ENCODE measurements at regions not wholly inside any gene's neighbourhood (a gene's known extent, or its start where the extent isn't known, plus 50 kb on each side); places are given as distances from the start of the nearest gene placed in this dataset.

DNA sequence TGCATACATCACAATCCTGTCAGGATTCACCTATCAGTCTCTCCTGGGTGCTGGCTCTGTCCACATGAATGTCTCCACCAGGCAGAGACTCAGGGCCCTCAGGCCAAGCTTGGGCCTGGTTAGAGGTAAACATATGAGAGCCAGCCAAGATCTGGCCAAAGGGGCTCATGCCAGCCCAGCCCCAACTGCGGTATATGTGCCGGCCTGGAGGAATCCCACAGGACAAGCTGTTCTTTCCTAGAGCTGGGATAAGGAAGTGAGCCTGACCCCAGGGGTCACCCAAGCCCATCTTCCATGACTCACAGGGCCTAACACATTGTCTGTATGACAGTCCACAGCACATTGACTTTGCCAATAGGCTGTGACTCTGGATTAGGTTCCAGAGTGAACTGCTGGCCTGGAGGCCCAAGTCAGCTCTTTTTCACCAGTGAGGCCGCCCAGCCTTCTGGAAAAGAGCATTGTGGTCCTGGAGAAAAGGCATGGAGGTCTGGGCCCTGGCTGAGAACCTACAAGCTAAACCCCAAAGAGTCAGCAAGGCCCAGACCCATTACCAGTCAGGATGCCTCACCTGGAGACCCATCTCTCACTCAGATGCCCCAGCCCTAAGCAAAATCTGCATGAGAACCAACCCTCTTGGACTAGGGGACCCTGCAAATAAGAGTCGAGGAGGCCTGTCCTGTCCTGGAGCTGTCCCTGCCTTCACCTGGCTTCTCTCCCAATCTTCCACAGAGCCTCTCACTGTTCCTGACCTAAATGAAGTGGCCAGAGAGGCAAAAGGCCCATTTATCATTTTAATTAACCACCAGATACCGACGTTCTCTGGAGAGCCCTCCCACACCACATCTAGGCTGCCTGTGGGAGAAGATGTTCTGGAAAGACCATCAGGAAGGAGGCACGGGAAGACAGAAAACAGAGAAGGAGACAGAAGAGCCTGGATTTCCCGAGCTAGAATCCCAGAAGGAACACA lies 120.9 kb upstream of the PKDCC start:
- Histone ChIP-seq H2AFZ (ENCODE audit: control insufficient read depth, low read depth, low read length) (no peak overlapping the region), H3K9ac (ENCODE audit: control insufficient read depth, insufficient read depth, low read length) (no peak overlapping the region), H3K36me3 (ENCODE audit: control insufficient read depth in 2 of 2, insufficient read depth in 2 of 2, low read length in 1 of 2) (no peaks in the 10 kb centered on the region), H3K4me1 (ENCODE audit: control insufficient read depth, insufficient read depth, low read length) (no peaks in the 10 kb centered on the region; the same call in 1 of the 2 replicates), H3K27me3 (replicated peaks in 1 of 2; ENCODE audit: control insufficient read depth in 2 of 2, insufficient read depth in 2 of 2, low read length in 1 of 2) (no peaks in the 10 kb centered on the region), H3K27ac (ENCODE audit: control insufficient read depth, insufficient read depth) (no peak overlapping the region), H3K4me3 (no peak overlapping the region), H3K9me3 (replicated peaks; ENCODE audit: control insufficient read depth, insufficient read depth, low read length) (peaks cover 5% of the 10 kb centered on the region), H3K79me2 (ENCODE audit: control insufficient read depth, insufficient read depth, low read length) (no peaks in the 10 kb centered on the region), H3K4me2 (ENCODE audit: control insufficient read depth, insufficient read depth) (no peak overlapping the region), H4K20me1 (ENCODE audit: control insufficient read depth, insufficient read depth) (no peaks in the 10 kb centered on the region)
- CTCF ChIA-PET: no interaction called here
- FAIRE-seq (no peak), DNase-seq (ENCODE audit: low read depth, low spot score) (no peak), ATAC-seq (no peak)
- 52% methylated on average over 8 of the region's 8 CpGs for WGBS (ENCODE audit: insufficient coverage, insufficient replicate concordance, low lambda C conversion rate, missing lambda C conversion rate)
- intact Hi-C loops (cut with micrococcal nuclease; ENCODE audit: unreplicated experiment) (no loop called here), in situ Hi-C loops (cut with MboI) (no loop called here)
- POLR2A ChIA-PET: no interaction called here
- SMC1A ChIA-PET (ENCODE audit: uncharacterized antibody, unreplicated experiment): no interaction called here
- RAD21 ChIA-PET (ENCODE audit: unreplicated experiment): no interaction called here
- no TSS peak for BruUV-seq (replicated peaks)
- TF ChIP-seq KAT2A (conservative IDR thresholded peaks at IDR 0.05; ENCODE audit: control insufficient read depth, low read depth, low read length): no peak
- TF ChIP-seq ZBED1 (IDR thresholded peaks at IDR 0.05; ENCODE audit: borderline replicate concordance): no peak
- TF ChIP-seq, protein P1, sequence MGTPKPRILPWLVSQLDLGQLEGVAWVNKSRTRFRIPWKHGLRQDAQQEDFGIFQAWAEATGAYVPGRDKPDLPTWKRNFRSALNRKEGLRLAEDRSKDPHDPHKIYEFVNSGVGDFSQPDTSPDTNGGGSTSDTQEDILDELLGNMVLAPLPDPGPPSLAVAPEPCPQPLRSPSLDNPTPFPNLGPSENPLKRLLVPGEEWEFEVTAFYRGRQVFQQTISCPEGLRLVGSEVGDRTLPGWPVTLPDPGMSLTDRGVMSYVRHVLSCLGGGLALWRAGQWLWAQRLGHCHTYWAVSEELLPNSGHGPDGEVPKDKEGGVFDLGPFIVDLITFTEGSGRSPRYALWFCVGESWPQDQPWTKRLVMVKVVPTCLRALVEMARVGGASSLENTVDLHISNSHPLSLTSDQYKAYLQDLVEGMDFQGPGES (IDR thresholded peaks at IDR 0.05): no peak
- no peak for TF ChIP-seq YY1 (IDR thresholded peaks at IDR 0.05; ENCODE audit: low read depth, low read length)
- no peak for TF ChIP-seq TAF1 (IDR thresholded peaks at IDR 0.05; ENCODE audit: borderline replicate concordance, low read depth, low read length)
- TF ChIP-seq, protein P2, sequence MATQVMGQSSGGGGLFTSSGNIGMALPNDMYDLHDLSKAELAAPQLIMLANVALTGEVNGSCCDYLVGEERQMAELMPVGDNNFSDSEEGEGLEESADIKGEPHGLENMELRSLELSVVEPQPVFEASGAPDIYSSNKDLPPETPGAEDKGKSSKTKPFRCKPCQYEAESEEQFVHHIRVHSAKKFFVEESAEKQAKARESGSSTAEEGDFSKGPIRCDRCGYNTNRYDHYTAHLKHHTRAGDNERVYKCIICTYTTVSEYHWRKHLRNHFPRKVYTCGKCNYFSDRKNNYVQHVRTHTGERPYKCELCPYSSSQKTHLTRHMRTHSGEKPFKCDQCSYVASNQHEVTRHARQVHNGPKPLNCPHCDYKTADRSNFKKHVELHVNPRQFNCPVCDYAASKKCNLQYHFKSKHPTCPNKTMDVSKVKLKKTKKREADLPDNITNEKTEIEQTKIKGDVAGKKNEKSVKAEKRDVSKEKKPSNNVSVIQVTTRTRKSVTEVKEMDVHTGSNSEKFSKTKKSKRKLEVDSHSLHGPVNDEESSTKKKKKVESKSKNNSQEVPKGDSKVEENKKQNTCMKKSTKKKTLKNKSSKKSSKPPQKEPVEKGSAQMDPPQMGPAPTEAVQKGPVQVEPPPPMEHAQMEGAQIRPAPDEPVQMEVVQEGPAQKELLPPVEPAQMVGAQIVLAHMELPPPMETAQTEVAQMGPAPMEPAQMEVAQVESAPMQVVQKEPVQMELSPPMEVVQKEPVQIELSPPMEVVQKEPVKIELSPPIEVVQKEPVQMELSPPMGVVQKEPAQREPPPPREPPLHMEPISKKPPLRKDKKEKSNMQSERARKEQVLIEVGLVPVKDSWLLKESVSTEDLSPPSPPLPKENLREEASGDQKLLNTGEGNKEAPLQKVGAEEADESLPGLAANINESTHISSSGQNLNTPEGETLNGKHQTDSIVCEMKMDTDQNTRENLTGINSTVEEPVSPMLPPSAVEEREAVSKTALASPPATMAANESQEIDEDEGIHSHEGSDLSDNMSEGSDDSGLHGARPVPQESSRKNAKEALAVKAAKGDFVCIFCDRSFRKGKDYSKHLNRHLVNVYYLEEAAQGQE (IDR thresholded peaks at IDR 0.05; ENCODE audit: low read depth, low read length): no peak
- no peak for TF ChIP-seq ASH2L (IDR thresholded peaks at IDR 0.05; ENCODE audit: borderline replicate concordance, low read depth)
- TF ChIP-seq, protein P3, sequence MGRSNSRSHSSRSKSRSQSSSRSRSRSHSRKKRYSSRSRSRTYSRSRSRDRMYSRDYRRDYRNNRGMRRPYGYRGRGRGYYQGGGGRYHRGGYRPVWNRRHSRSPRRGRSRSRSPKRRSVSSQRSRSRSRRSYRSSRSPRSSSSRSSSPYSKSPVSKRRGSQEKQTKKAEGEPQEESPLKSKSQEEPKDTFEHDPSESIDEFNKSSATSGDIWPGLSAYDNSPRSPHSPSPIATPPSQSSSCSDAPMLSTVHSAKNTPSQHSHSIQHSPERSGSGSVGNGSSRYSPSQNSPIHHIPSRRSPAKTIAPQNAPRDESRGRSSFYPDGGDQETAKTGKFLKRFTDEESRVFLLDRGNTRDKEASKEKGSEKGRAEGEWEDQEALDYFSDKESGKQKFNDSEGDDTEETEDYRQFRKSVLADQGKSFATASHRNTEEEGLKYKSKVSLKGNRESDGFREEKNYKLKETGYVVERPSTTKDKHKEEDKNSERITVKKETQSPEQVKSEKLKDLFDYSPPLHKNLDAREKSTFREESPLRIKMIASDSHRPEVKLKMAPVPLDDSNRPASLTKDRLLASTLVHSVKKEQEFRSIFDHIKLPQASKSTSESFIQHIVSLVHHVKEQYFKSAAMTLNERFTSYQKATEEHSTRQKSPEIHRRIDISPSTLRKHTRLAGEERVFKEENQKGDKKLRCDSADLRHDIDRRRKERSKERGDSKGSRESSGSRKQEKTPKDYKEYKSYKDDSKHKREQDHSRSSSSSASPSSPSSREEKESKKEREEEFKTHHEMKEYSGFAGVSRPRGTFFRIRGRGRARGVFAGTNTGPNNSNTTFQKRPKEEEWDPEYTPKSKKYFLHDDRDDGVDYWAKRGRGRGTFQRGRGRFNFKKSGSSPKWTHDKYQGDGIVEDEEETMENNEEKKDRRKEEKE (IDR thresholded peaks at IDR 0.05): no peak
- no peak for TF ChIP-seq ZNF622 (IDR thresholded peaks at IDR 0.05)
- TF ChIP-seq ZZZ3 (IDR thresholded peaks at IDR 0.05; ENCODE audit: control insufficient read depth, insufficient read length, low read depth): no peak
- no peak for TF ChIP-seq STAT3 (IDR thresholded peaks at IDR 0.05; ENCODE audit: low read depth, low read length)
- no peak for TF ChIP-seq MTA3 (IDR thresholded peaks at IDR 0.05; ENCODE audit: borderline replicate concordance, low read length)
- no peak for TF ChIP-seq SMAD1 (IDR thresholded peaks at IDR 0.05; ENCODE audit: low read depth, partially characterized antibody)
- no peak for TF ChIP-seq EP300 (IDR thresholded peaks at IDR 0.05; ENCODE audit: borderline replicate concordance in 1 of 2, control insufficient read depth in 1 of 2, low read depth in 2 of 2, low read length in 2 of 2)
- no peak for TF ChIP-seq RELA (IDR thresholded peaks at IDR 0.05; ENCODE audit: borderline replicate concordance, partially characterized antibody)

Data from GM12878 (cell line).